Progenitor cell of endocrine pancreas (in vitro differentiated cells): ENCODE measurements at regions not wholly inside any gene's neighbourhood (a gene's known extent, or its start where the extent isn't known, plus 50 kb on each side); places are given as distances from the start of the nearest gene placed in this dataset.

ENCODE experiments used
- DNase-seq: peaks from one replicate; pipeline ENCODE4 v3.0.0; 2021; ENCODE audit warnings: low spot score; ENCODE audit not compliant: unreplicated experiment
- H3K27ac Mint-ChIP-seq: 2 replicates; pipeline ENCODE4 v1.8.0; 2021; ENCODE audit warnings: mild to moderate bottlenecking, moderate library complexity, mixed read lengths
- H3K27me3 Mint-ChIP-seq: 2 replicates; pipeline ENCODE4 v1.8.0; 2021; ENCODE audit warnings: mixed read lengths
- H3K36me3 Mint-ChIP-seq: 2 replicates; pipeline ENCODE4 v1.8.0; 2022; ENCODE audit warnings: mixed read lengths; ENCODE audit not compliant: insufficient read depth
- H3K4me1 Mint-ChIP-seq: 2 replicates; pipeline ENCODE4 v1.8.0; 2021; ENCODE audit warnings: low read depth, mixed read lengths
- H3K4me3 Mint-ChIP-seq: 2 replicates; pipeline ENCODE4 v1.8.0; 2021; ENCODE audit warnings: low read depth, mild to moderate bottlenecking, moderate library complexity, mixed read lengths
- H3K9me3 Mint-ChIP-seq: 2 replicates; pipeline ENCODE4 v1.8.0; 2021; ENCODE audit warnings: low read depth, mixed read lengths
- CTCF ChIP-seq: fragments of 200-600 bp; sonication (generic); IDR thresholded peaks from one replicate; pipeline ENCODE4 v1.5.0; 2021; ENCODE audit warnings: antibody characterized with exemption, mild to moderate bottlenecking; ENCODE audit not compliant: unreplicated experiment

- Mint-ChIP-seq H3K4me1 (no peaks in the 10 kb centered on the region), H3K27me3 (no peaks in the 10 kb centered on the region), H3K27ac (no peak overlapping the region), H3K9me3 (peaks cover 7% of the 10 kb centered on the region), H3K36me3 (no peaks in the 10 kb centered on the region), H3K4me3 (no peak overlapping the region)
- no peak for TF ChIP-seq CTCF
- DNase-seq, result no peak
Measured at GRCh38 chr4:114163051-114163450, 183.6 kb upstream of the ARSJ start.

- H3K36me3 Mint-ChIP-seq, result no peaks in the 10 kb centered on the region
- no peak overlapping the region for H3K27ac Mint-ChIP-seq
- no peak for TF ChIP-seq CTCF
Measured at GRCh38 chr4:114173968-114174367, 194.5 kb upstream of the ARSJ start.

GRCh38 chr4:114177628-114178027 is 198.2 kb upstream of the ARSJ start:
- DNase-seq, result no peak
- Mint-ChIP-seq H3K4me1 (peaks cover 8% of the 10 kb centered on the region), H3K27ac (no peak overlapping the region), H3K9me3 (peaks cover 15% of the 10 kb centered on the region), H3K4me3 (no peak overlapping the region), H3K36me3 (peaks cover 4% of the 10 kb centered on the region), H3K27me3 (no peaks in the 10 kb centered on the region)
- no peak for TF ChIP-seq CTCF

More at GRCh38 chr4:114173968-114174367, 194.5 kb upstream of the ARSJ start:
- no peak for DNase-seq
- no peak overlapping the region for H3K4me3 Mint-ChIP-seq
- H3K9me3 Mint-ChIP-seq, result peaks cover 6% of the 10 kb centered on the region
- no peaks in the 10 kb centered on the region for H3K27me3 Mint-ChIP-seq
- H3K4me1 Mint-ChIP-seq, result peaks cover 8% of the 10 kb centered on the region

- no peak for DNase-seq
- H3K36me3 Mint-ChIP-seq, result peaks cover 4% of the 10 kb centered on the region
- H3K27me3 Mint-ChIP-seq, result no peaks in the 10 kb centered on the region
- H3K4me3 Mint-ChIP-seq, result no peak overlapping the region
- TF ChIP-seq CTCF, result no peak
- H3K9me3 Mint-ChIP-seq, result peaks cover 17% of the 10 kb centered on the region
- peaks cover 8% of the 10 kb centered on the region for H3K4me1 Mint-ChIP-seq
- no peak overlapping the region for H3K27ac Mint-ChIP-seq
Measured at GRCh38 chr4:114178392-114178791, 198.9 kb upstream of the ARSJ start.

GRCh38 chr4:114180481-114180880 is 201.0 kb upstream of the ARSJ start:
- no peak for DNase-seq
- H3K9me3 Mint-ChIP-seq, result peaks cover 27% of the 10 kb centered on the region
- peak; percentile 57 for TF ChIP-seq CTCF
- peaks cover 8% of the 10 kb centered on the region for H3K4me1 Mint-ChIP-seq
- H3K27ac Mint-ChIP-seq, result no peak overlapping the region
- no peaks in the 10 kb centered on the region for H3K27me3 Mint-ChIP-seq
- H3K4me3 Mint-ChIP-seq, result no peak overlapping the region
- peaks cover 4% of the 10 kb centered on the region for H3K36me3 Mint-ChIP-seq
